HG03196 (cell line): ENCODE measurements at regions not wholly inside any gene's neighbourhood (a gene's known extent, or its start where the extent isn't known, plus 50 kb on each side); places are given as distances from the start of the nearest gene placed in this dataset.

Source experiments
- ATAC-seq: cut with Tn5 transposase; IDR thresholded peaks from one replicate; pipeline ENCODE4 v1.9.1; 2021; ENCODE audit not compliant: unreplicated experiment

- no peak for ATAC-seq
These were observed 373.6 kb upstream of the ZNF608 start for GRCh38 chr5:125120012-125120411.

- ATAC-seq, result no peak
These were observed 378.8 kb upstream of the ZNF608 start for GRCh38 chr5:125125031-125125823.

- no peak for ATAC-seq
These were observed 379.6 kb upstream of the ZNF608 start for GRCh38 chr5:125126050-125126449.

- no peak for ATAC-seq
These were observed 382.8 kb upstream of the ZNF608 start for GRCh38 chr5:125129151-125129806.

- no peak for ATAC-seq
These were observed 384.2 kb upstream of the ZNF608 start for GRCh38 chr5:125130591-125130990.

- no peak for ATAC-seq
These were observed 388.0 kb upstream of the ZNF608 start for GRCh38 chr5:125134216-125135081.

- no peak for ATAC-seq
These were observed 391.1 kb upstream of the ZNF608 start for GRCh38 chr5:125137535-125137934.

GRCh38 chr5:125138266-125138665, 391.8 kb upstream of the ZNF608 start:
- ATAC-seq, result no peak

GRCh38 chr5:125139590-125139989, 393.2 kb upstream of the ZNF608 start:
- no peak for ATAC-seq

- ATAC-seq, result no peak
These were observed 393.8 kb upstream of the ZNF608 start for GRCh38 chr5:125140220-125140619.

- ATAC-seq, result no peak
These were observed 394.4 kb upstream of the ZNF608 start for GRCh38 chr5:125140855-125141254.

- ATAC-seq, result no peak
These were observed 396.0 kb upstream of the ZNF608 start for GRCh38 chr5:125142458-125142857.

GRCh38 chr5:125143011-125143410, 396.6 kb upstream of the ZNF608 start:
- ATAC-seq, result no peak

GRCh38 chr5:125148076-125148475, 401.6 kb upstream of the ZNF608 start:
- no peak for ATAC-seq

- no peak for ATAC-seq
These were observed 402.3 kb upstream of the ZNF608 start for GRCh38 chr5:125148706-125149105.

- no peak for ATAC-seq
These were observed 402.7 kb upstream of the ZNF608 start for GRCh38 chr5:125149110-125149509.

- no peak for ATAC-seq
These were observed 403.1 kb upstream of the ZNF608 start for GRCh38 chr5:125149527-125149926.

GRCh38 chr5:125150041-125150669, 403.7 kb upstream of the ZNF608 start:
- ATAC-seq, result no peak

- ATAC-seq, result no peak
These were observed 404.9 kb upstream of the ZNF608 start for GRCh38 chr5:125151150-125151900.

- ATAC-seq, result no peak
These were observed 405.6 kb upstream of the ZNF608 start for GRCh38 chr5:125152044-125152443.
